ENCODE measurements at regions not wholly inside any gene's neighbourhood (a gene's known extent, or its start where the extent isn't known, plus 50 kb on each side); places are given as distances from the start of the nearest gene placed in this dataset.

DNA sequence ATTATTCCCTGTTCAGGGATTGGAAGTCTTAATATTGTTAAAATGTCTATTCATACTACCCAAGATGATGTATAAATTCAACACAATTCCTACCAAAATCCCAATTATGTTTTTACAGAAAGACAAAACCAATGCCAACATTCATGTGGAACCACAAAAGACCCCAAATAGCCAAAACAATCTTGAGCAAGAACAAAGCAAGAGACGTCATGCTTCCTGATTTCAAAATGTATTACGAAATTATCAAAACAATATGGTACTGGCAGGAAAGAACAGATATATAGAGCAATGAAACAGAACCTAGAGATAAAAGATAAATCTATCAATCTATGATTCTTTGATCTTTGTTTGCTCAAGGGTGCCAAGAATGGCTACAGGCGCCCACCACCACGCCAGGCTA is 237.9 kb downstream of the TAF11L14 start (continued):
- TF ChIP-seq RARB (CRISPR knock-in tag; IDR thresholded peaks at IDR 0.05) (no peak), OSR1 (CRISPR knock-in tag; IDR thresholded peaks at IDR 0.05) (no peak), CREB5 (CRISPR knock-in tag; IDR thresholded peaks at IDR 0.05; ENCODE audit: low read depth) (no peak), PATZ1 (CRISPR knock-in tag; IDR thresholded peaks at IDR 0.05; ENCODE audit: borderline replicate concordance) (no peak), GLIS3 (CRISPR knock-in tag; IDR thresholded peaks at IDR 0.05) (no peak), ISL1 (CRISPR knock-in tag; IDR thresholded peaks at IDR 0.05) (no peak)

DNA sequence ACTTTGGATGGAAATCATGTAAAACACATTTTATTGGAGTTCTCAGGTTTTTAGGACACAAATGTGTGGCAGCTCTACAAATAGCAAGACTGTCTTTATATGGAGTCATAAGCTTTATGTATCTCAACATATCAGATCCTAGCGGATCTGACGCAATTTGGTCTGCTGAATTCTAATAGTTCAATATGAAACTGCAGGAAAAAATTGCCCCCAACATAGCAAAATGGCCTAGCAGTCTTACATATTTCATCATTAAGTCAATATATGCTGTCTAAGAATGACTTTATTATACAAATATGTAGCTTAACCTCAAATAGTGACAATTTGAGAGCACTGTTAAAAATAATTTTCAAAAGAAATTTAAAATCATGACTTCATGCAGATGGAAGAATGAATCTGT is 244.3 kb downstream of the TAF11L14 start:
- no peak for TF ChIP-seq ZNF565 (CRISPR knock-in tag; conservative IDR thresholded peaks at IDR 0.05; ENCODE audit: low read depth)
- no peak for TF ChIP-seq ZNF70 (CRISPR knock-in tag; IDR thresholded peaks at IDR 0.05)
- no peak for TF ChIP-seq OSR1 (CRISPR knock-in tag; IDR thresholded peaks at IDR 0.05)
- no peak for TF ChIP-seq ISL1 (CRISPR knock-in tag; IDR thresholded peaks at IDR 0.05)
- no peak for TF ChIP-seq ZFP30 (CRISPR knock-in tag; IDR thresholded peaks at IDR 0.05)
- no peak for TF ChIP-seq ZC3H10 (CRISPR knock-in tag; IDR thresholded peaks at IDR 0.05)
- no peak for TF ChIP-seq PPARA (CRISPR knock-in tag; IDR thresholded peaks at IDR 0.05; ENCODE audit: borderline replicate concordance)
- TF ChIP-seq GLIS3 (CRISPR knock-in tag; IDR thresholded peaks at IDR 0.05), result no peak
- TF ChIP-seq RARB (CRISPR knock-in tag; IDR thresholded peaks at IDR 0.05), result no peak
- TF ChIP-seq, protein P1, sequence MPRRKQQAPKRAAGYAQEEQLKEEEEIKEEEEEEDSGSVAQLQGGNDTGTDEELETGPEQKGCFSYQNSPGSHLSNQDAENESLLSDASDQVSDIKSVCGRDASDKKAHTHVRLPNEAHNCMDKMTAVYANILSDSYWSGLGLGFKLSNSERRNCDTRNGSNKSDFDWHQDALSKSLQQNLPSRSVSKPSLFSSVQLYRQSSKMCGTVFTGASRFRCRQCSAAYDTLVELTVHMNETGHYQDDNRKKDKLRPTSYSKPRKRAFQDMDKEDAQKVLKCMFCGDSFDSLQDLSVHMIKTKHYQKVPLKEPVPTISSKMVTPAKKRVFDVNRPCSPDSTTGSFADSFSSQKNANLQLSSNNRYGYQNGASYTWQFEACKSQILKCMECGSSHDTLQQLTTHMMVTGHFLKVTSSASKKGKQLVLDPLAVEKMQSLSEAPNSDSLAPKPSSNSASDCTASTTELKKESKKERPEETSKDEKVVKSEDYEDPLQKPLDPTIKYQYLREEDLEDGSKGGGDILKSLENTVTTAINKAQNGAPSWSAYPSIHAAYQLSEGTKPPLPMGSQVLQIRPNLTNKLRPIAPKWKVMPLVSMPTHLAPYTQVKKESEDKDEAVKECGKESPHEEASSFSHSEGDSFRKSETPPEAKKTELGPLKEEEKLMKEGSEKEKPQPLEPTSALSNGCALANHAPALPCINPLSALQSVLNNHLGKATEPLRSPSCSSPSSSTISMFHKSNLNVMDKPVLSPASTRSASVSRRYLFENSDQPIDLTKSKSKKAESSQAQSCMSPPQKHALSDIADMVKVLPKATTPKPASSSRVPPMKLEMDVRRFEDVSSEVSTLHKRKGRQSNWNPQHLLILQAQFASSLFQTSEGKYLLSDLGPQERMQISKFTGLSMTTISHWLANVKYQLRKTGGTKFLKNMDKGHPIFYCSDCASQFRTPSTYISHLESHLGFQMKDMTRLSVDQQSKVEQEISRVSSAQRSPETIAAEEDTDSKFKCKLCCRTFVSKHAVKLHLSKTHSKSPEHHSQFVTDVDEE (CRISPR knock-in tag; IDR thresholded peaks at IDR 0.05), result no peak
- no peak for TF ChIP-seq PATZ1 (CRISPR knock-in tag; IDR thresholded peaks at IDR 0.05; ENCODE audit: borderline replicate concordance)
- TF ChIP-seq SNAI2 (CRISPR knock-in tag; IDR thresholded peaks at IDR 0.05), result no peak
- no peak for TF ChIP-seq CSDC2 (CRISPR knock-in tag; IDR thresholded peaks at IDR 0.05)
- no peak for TF ChIP-seq CREB5 (CRISPR knock-in tag; IDR thresholded peaks at IDR 0.05; ENCODE audit: low read depth)
- no peak for ATAC-seq

DNA sequence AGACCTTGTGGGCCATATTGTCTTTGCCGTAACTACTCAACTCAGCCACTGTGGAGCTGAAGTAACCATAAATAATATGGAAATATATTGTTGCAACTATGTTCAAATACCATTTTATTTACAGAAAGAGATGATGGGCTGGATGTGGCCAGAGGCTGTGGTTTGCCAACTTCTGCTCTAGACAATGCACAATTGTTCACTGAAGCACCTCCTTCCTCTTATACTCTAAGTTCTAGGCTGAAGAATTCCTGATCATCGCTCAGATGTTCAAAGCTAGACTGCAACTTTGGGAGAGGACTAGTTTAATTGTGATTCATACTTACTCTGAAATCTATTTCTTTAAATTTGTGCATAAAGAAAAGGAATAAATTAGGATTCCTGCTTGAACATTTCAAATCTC is 245.0 kb downstream of the TAF11L14 start:
- TF ChIP-seq ZNF565 (CRISPR knock-in tag; conservative IDR thresholded peaks at IDR 0.05; ENCODE audit: low read depth) (no peak), ZC3H10 (CRISPR knock-in tag; IDR thresholded peaks at IDR 0.05) (no peak), ISL1 (CRISPR knock-in tag; IDR thresholded peaks at IDR 0.05) (no peak), ARNTL (CRISPR knock-in tag; IDR thresholded peaks at IDR 0.05; ENCODE audit: borderline replicate concordance, low read depth) (no peak), TOX (CRISPR knock-in tag; IDR thresholded peaks at IDR 0.05; ENCODE audit: borderline replicate concordance) (no peak), ZFP30 (CRISPR knock-in tag; IDR thresholded peaks at IDR 0.05) (no peak), TCF4 (CRISPR knock-in tag; IDR thresholded peaks at IDR 0.05; ENCODE audit: borderline replicate concordance) (no peak), CSRNP3 (CRISPR knock-in tag; IDR thresholded peaks at IDR 0.05) (no peak), GLIS3 (CRISPR knock-in tag; IDR thresholded peaks at IDR 0.05) (no peak), RARB (CRISPR knock-in tag; IDR thresholded peaks at IDR 0.05) (no peak), ZNF8 (CRISPR knock-in tag; IDR thresholded peaks at IDR 0.05) (no peak), CSDC2 (CRISPR knock-in tag; IDR thresholded peaks at IDR 0.05) (no peak)
- TF ChIP-seq, protein P2, sequence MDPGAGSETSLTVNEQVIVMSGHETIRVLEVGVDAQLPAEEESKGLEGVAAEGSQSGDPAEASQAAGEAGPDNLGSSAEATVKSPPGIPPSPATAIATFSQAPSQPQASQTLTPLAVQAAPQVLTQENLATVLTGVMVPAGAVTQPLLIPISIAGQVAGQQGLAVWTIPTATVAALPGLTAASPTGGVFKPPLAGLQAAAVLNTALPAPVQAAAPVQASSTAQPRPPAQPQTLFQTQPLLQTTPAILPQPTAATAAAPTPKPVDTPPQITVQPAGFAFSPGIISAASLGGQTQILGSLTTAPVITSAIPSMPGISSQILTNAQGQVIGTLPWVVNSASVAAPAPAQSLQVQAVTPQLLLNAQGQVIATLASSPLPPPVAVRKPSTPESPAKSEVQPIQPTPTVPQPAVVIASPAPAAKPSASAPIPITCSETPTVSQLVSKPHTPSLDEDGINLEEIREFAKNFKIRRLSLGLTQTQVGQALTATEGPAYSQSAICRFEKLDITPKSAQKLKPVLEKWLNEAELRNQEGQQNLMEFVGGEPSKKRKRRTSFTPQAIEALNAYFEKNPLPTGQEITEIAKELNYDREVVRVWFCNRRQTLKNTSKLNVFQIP (CRISPR knock-in tag; IDR thresholded peaks at IDR 0.05; ENCODE audit: borderline replicate concordance, low read depth), result no peak
- ATAC-seq, result no peak
